GM21526 (cell line): ENCODE measurements at regions not wholly inside any gene's neighbourhood (a gene's known extent, or its start where the extent isn't known, plus 50 kb on each side); places are given as distances from the start of the nearest gene placed in this dataset.

Experiments
- ATAC-seq: cut with Tn5 transposase; IDR thresholded peaks from one replicate; pipeline ENCODE4 v1.9.1; 2021; ENCODE audit warnings: moderate library complexity; ENCODE audit not compliant: unreplicated experiment, low FRiP score

GRCh38 chr7:13166801-13167200 is 479.4 kb downstream of the ARL4A start:
- ATAC-seq = no peak

- ATAC-seq = no peak
Observed at GRCh38 chr7:13169356-13169755, 481.9 kb downstream of the ARL4A start.

DNA sequence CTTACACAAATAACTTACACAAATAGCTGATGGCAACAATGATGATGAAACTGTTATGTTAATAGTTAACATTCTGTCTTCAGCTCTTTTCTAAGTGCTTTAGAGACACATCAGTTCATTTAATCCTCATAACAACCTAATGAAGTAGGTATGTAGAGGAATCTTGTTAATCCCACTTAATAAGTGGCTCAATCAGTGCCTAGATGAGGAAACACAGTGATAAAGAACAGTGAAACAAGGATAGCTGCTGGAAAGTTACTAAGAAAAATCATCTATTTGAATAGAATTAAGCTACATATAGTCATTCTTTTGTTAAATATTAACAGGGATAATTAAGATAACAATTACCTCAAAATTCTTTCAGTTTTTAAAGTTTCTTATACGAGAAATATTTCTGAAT is 487.6 kb downstream of the ARL4A start:
- no peak for ATAC-seq

- ATAC-seq = no peak
Observed at GRCh38 chr7:13179011-13179582, 491.7 kb downstream of the ARL4A start.

- no peak for ATAC-seq
Observed at GRCh38 chr7:13179775-13180523, 492.5 kb downstream of the ARL4A start.

- no peak for ATAC-seq
Observed at GRCh38 chr7:13181216-13181615, 493.8 kb downstream of the ARL4A start.

- ATAC-seq = no peak
Observed at GRCh38 chr7:13185139-13185538, 497.7 kb downstream of the ARL4A start.

GRCh38 chr7:13188236-13188805 is 500.9 kb downstream of the ARL4A start:
- ATAC-seq = no peak

DNA sequence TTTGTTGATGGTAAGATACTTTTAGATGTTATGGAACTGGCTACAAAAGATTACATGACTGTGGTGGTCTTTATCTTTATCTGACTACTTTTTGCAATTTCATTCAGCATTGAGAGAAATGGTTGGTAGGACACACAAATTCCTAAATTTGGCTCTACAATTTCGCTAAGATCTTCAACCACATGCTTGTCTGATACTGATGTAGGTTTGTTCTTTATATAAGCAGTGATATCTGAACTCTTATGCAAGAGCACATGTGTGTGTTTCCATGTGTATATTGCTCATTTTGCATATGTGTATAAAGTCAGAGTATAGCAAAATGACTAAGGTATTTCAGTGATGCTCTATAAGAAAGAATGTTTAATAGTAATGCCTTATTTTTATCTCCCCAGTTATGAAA is 501.5 kb downstream of the ARL4A start:
- no peak for ATAC-seq

DNA sequence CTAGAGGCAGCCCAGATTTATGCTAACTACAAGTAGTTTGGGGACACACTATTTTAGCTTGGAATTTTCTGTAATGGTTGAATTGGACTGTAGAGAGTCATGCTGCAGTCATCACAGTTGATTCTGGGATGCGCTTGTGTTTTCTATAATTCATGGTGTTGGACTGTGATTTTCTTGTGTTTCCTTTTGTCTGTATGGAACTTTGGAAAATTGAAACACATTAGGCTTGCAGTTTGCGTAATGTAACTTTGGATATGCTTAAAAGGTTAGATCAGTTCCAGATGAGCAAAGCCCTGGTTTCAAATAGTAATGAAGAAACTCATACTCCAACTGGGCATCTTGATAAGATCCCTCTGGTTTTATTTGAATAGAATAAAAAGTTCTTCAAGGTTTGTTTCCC is 502.2 kb downstream of the ARL4A start:
- no peak for ATAC-seq

GRCh38 chr7:13197501-13197900 is 510.1 kb downstream of the ARL4A start:
- no peak for ATAC-seq

DNA sequence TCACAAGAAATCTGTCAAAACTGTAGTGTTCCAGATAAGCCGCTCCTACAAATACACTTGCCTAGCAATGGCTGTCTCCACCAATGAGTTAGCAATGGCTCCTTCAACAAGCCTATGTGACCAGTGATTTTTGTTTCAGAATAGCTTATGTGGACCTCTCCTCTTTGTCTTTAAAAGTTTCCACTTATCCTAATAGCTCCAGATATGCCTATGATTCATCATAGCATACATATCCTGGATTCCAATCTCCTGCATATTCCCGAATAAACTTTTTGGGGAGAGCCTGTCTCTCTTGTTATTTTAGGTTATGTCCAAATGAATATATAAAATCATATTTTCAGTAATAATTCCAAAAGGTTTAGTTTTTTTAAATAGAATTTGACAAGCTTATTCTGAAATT is 510.6 kb downstream of the ARL4A start:
- ATAC-seq = no peak

- no peak for ATAC-seq
Observed at GRCh38 chr7:13198727-13199126, 511.3 kb downstream of the ARL4A start.

DNA sequence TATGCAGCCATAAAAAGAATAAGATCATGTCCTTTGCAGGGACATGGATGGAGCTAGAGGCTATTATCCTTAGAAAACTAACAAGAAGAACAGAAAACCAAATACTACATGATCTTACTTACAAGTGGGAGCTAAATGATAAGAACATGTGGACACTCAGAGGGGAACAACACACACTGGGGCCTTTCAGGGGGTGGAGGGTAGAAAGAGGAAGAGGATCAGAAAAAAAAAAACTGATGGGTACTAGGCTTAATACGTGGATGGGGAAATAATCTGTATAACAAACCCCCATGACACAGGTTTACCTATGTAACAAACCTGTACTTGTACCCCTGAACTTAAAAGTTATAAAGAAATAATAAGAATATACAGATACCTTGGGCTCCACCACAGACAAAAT is 514.2 kb downstream of the ARL4A start:
- ATAC-seq = no peak

DNA sequence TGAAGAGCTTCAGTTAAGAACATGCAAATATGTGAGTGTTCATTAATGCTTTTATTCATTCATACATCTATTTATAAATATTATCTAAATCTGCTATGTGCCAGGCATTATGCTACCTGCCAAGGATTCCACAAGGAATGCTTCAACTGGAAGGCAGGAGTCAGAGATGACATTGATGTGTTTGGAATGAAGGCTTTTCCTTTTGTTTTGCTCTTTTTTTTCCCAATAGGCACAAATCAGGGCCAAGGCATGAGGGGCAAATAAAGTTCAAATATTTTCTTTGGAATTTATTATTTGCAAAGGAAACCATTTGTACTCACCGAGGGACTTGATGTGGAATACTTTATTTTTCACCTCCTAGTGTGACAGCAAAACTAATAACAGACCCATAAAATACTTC is 530.3 kb downstream of the ARL4A start:
- ATAC-seq = no peak

DNA sequence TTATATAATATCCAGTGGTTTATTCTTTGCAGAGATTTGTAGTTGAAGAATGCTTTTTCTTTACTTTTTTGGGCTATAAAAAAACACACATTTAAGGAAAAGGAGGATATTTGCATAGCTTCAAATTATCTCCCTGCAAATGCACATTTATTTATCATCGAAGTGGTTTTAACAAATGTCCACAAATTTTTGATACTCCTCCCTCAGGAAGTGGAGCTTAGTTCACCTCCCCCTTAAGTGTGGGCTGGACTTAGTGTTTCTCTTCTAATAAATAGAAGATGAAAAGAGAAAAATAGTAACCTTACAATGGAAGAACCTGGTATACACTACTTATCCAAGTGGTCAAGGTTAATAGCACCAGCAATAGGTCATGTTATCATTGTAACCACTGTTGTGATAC is 537.6 kb downstream of the ARL4A start:
- ATAC-seq = no peak

DNA sequence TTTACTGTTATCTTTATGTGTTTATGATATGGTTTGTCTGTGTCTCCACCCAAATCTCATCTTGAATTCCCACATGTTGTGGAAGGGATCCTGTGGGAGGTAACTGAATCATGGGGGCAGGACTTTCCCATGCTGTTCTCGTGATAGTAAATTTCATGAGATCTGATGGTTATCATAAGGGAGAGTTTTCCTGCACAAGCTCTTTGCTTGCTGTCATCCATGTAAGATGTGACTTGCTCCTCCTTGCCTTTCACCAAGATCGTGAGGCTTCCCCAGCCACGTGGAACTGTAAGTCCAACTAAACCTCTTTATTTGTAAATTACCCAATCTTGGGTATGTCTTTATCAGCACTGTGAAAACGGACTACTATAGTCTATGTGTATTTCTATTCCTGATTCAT is 539.0 kb downstream of the ARL4A start:
- no peak for ATAC-seq

DNA sequence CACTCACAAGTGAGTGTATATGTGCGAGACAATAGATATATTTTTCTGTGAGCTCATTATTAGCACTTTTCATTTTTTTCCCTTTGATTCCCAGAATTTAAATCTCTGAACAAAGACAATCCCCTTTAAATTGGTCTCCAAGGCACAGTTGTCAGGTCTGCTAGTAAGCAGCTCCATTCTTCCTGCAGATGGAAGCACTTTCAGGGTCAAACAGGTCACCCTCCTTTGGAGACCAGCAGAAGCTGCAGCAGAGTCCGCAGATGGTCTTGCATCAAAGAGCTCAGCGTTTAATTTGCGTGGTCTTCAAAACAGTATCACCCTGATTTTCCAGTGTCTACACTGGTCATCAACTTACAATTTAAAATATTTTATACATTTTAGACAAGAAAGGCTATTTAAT is 543.8 kb downstream of the ARL4A start:
- no peak for ATAC-seq

DNA sequence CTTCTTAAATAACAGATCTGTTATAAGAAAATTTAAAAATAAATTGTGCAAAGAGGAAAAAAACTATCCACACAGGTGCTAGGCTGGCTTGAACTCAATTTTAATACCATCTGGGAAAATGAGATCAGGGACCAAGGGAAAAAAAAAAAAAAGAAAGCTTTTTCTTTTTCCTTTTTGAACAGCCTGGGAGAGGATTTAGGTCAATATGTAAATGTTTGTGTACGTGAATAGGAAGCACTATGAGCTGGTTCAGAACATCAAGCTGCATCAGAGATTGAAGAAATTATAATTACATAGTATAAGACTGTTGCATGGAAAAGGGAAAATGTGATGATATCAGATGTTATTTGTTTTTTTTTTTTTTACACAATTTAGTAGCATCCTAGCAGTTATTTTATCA is 548.0 kb downstream of the ARL4A start:
- ATAC-seq = no peak

- ATAC-seq = no peak
Observed at GRCh38 chr7:13236026-13236425, 548.6 kb downstream of the ARL4A start.

- ATAC-seq = no peak
Observed at GRCh38 chr7:13240349-13240748, 552.9 kb downstream of the ARL4A start.

- ATAC-seq = no peak
Observed at GRCh38 chr7:13241416-13241815, 554.0 kb downstream of the ARL4A start.
